ACC112 (cell line): ENCODE measurements at regions not wholly inside any gene's neighbourhood (a gene's known extent, or its start where the extent isn't known, plus 50 kb on each side); places are given as distances from the start of the nearest gene placed in this dataset.

Experiments used
- H2AFZ ChIP-seq: fragments of 200-600 bp; sonication (generic); one replicate; pipeline ENCODE4 v1.6.0; 2017; ENCODE audit warnings: antibody characterized with exemption, low read length; ENCODE audit not compliant: unreplicated experiment
- H3K27ac ChIP-seq: fragments of 200-600 bp; sonication (generic); 2 replicates; pipeline ENCODE4 v1.5.1; 2014; ENCODE audit warnings: low read depth, mild to moderate bottlenecking, antibody characterized with exemption, low read length, moderate library complexity
- H3K27me3 ChIP-seq: fragments of 200-600 bp; sonication (generic); 2 replicates; pipeline ENCODE4 v1.6.1; 2014; ENCODE audit warnings: mild to moderate bottlenecking, antibody characterized with exemption, low read length, moderate library complexity, mixed read lengths; ENCODE audit not compliant: insufficient read depth
- H3K36me3 ChIP-seq: fragments of 200-600 bp; sonication (generic); 2 replicates; pipeline ENCODE4 v1.6.1; 2016; ENCODE audit warnings: mild to moderate bottlenecking, antibody characterized with exemption, low read length, moderate library complexity, mixed read lengths; ENCODE audit not compliant: insufficient read depth
- H3K4me1 ChIP-seq: fragments of 200-600 bp; sonication (generic); one replicate; pipeline ENCODE4 v1.6.1; 2016; ENCODE audit warnings: low read length, mixed read lengths; ENCODE audit not compliant: insufficient read depth, unreplicated experiment, control insufficient read depth
- H3K4me3 ChIP-seq: fragments of 200-600 bp; sonication (generic); 2 replicates; pipeline ENCODE4 v1.5.1; 2014; ENCODE audit warnings: mild to moderate bottlenecking, low read depth, low read length
- H3K79me2 ChIP-seq: fragments of 200-600 bp; sonication (generic); one replicate; pipeline ENCODE4 v1.6.0; 2016; ENCODE audit warnings: low read length; ENCODE audit not compliant: control insufficient read depth, unreplicated experiment, insufficient read depth

- Histone ChIP-seq H3K79me2 (no peaks in the 10 kb centered on the region), H2AFZ (no peak overlapping the region), H3K27ac (no peak overlapping the region), H3K4me1 (no peaks in the 10 kb centered on the region), H3K27me3 (peaks cover 68% of the 10 kb centered on the region), H3K4me3 (no peak overlapping the region), H3K36me3 (no peaks in the 10 kb centered on the region)
These were observed 69.5 kb downstream of the TPRA1 start for GRCh38 chr3:127520993-127521392.

- Histone ChIP-seq H2AFZ (no peak overlapping the region), H3K79me2 (no peaks in the 10 kb centered on the region), H3K27ac (no peak overlapping the region), H3K36me3 (no peaks in the 10 kb centered on the region), H3K4me1 (no peaks in the 10 kb centered on the region), H3K4me3 (no peak overlapping the region), H3K27me3 (peaks cover 48% of the 10 kb centered on the region)
These were observed 72.0 kb downstream of the TPRA1 start for GRCh38 chr3:127518456-127519081.

GRCh38 chr3:127512256-127512655 is 78.3 kb downstream of the TPRA1 start:
- no peak overlapping the region for H3K4me3 ChIP-seq
- H3K27ac ChIP-seq, result no peak overlapping the region
- H3K4me1 ChIP-seq, result no peaks in the 10 kb centered on the region
- no peaks in the 10 kb centered on the region for H3K79me2 ChIP-seq
- H3K27me3 ChIP-seq, result peaks cover 49% of the 10 kb centered on the region
- H2AFZ ChIP-seq, result no peak overlapping the region
- no peaks in the 10 kb centered on the region for H3K36me3 ChIP-seq

- H3K4me1 ChIP-seq, result no peaks in the 10 kb centered on the region
- peaks cover 68% of the 10 kb centered on the region for H3K27me3 ChIP-seq
- H3K36me3 ChIP-seq, result no peaks in the 10 kb centered on the region
- no peak overlapping the region for H2AFZ ChIP-seq
- H3K4me3 ChIP-seq, result no peak overlapping the region
- no peaks in the 10 kb centered on the region for H3K79me2 ChIP-seq
- H3K27ac ChIP-seq, result no peak overlapping the region
These were observed 89.4 kb downstream of the TPRA1 start for GRCh38 chr3:127501177-127501576.

- H2AFZ ChIP-seq, result no peak overlapping the region
- H3K36me3 ChIP-seq, result no peaks in the 10 kb centered on the region
- no peak overlapping the region for H3K4me3 ChIP-seq
- H3K79me2 ChIP-seq, result no peaks in the 10 kb centered on the region
- H3K27me3 ChIP-seq, result peaks cover 66% of the 10 kb centered on the region
- H3K4me1 ChIP-seq, result no peaks in the 10 kb centered on the region
- H3K27ac ChIP-seq, result no peak overlapping the region
These were observed 92.9 kb downstream of the TPRA1 start for GRCh38 chr3:127497676-127498075.

- Histone ChIP-seq H2AFZ (no peak overlapping the region), H3K36me3 (no peaks in the 10 kb centered on the region), H3K27me3 (peaks cover 69% of the 10 kb centered on the region), H3K79me2 (no peaks in the 10 kb centered on the region), H3K4me1 (no peaks in the 10 kb centered on the region), H3K27ac (no peak overlapping the region), H3K4me3 (no peak overlapping the region)
These were observed 93.4 kb downstream of the TPRA1 start for GRCh38 chr3:127497166-127497565.

GRCh38 chr3:127495821-127496655 is 94.5 kb downstream of the TPRA1 start:
- no peaks in the 10 kb centered on the region for H3K79me2 ChIP-seq
- no peaks in the 10 kb centered on the region for H3K4me1 ChIP-seq
- no peak overlapping the region for H3K27ac ChIP-seq
- H3K4me3 ChIP-seq, result no peak overlapping the region
- H2AFZ ChIP-seq, result no peak overlapping the region
- no peaks in the 10 kb centered on the region for H3K36me3 ChIP-seq
- H3K27me3 ChIP-seq, result peaks cover 60% of the 10 kb centered on the region

- no peaks in the 10 kb centered on the region for H3K4me1 ChIP-seq
- no peaks in the 10 kb centered on the region for H3K79me2 ChIP-seq
- peaks cover 52% of the 10 kb centered on the region for H3K27me3 ChIP-seq
- H2AFZ ChIP-seq, result no peak overlapping the region
- no peak overlapping the region for H3K27ac ChIP-seq
- no peaks in the 10 kb centered on the region for H3K36me3 ChIP-seq
- H3K4me3 ChIP-seq, result no peak overlapping the region
These were observed 96.4 kb downstream of the TPRA1 start for GRCh38 chr3:127493924-127494646.

- no peaks in the 10 kb centered on the region for H3K4me1 ChIP-seq
- H2AFZ ChIP-seq, result no peak overlapping the region
- H3K4me3 ChIP-seq, result no peak overlapping the region
- no peaks in the 10 kb centered on the region for H3K79me2 ChIP-seq
- H3K36me3 ChIP-seq, result no peaks in the 10 kb centered on the region
- H3K27ac ChIP-seq, result no peak overlapping the region
- H3K27me3 ChIP-seq, result peaks cover 38% of the 10 kb centered on the region
These were observed 98.1 kb downstream of the TPRA1 start for GRCh38 chr3:127492426-127492825.

GRCh38 chr3:127491909-127492308 is 98.6 kb downstream of the TPRA1 start:
- no peak overlapping the region for H3K27ac ChIP-seq
- no peak overlapping the region for H2AFZ ChIP-seq
- no peaks in the 10 kb centered on the region for H3K36me3 ChIP-seq
- no peak overlapping the region for H3K4me3 ChIP-seq
- no peaks in the 10 kb centered on the region for H3K4me1 ChIP-seq
- no peaks in the 10 kb centered on the region for H3K79me2 ChIP-seq
- peaks cover 34% of the 10 kb centered on the region for H3K27me3 ChIP-seq
